NT2/D1 (cell line): ENCODE measurements at regions not wholly inside any gene's neighbourhood (a gene's known extent, or its start where the extent isn't known, plus 50 kb on each side); places are given as distances from the start of the nearest gene placed in this dataset.

ENCODE experiments used
- SUZ12 ChIP-seq: IDR thresholded peaks from 2 replicates; pipeline ENCODE4 v1.6.1; 2011; ENCODE audit not compliant: insufficient read length, insufficient read depth; ENCODE audit errors: extremely low read depth
- YY1 ChIP-seq: IDR thresholded peaks from 2 replicates; pipeline ENCODE4 v1.6.1; 2011; ENCODE audit not compliant: insufficient read length, insufficient read depth
- ZNF274 ChIP-seq: IDR thresholded peaks from 2 replicates; pipeline ENCODE4 v1.6.1; 2011; ENCODE audit warnings: mild to moderate bottlenecking, low read depth, low read length

DNA sequence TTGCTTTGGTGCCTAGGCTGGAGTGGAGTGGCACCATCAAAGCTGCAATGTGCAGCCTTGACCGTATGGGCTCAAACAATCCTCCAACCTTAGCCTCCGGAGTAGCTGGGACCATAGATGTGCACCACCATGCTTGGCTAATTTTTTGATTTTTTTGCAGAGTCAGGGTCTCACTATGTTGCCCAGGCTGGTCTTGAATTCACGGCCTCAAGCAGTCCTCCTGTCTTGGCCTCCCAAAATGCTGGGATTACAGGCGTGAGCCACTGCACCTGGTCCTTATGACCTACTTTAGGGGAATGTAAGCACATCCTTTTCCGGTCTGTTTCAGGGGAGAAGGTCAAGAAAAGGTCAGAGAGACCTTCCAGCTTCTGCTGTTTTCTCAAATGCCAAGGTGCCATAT lies 53.4 kb upstream of the SPRED2 start:
- TF ChIP-seq YY1 (no peak), SUZ12 (no peak), ZNF274 (no peak)
